Peyer's patch (tissue), 4 donors: ENCODE measurements at regions not wholly inside any gene's neighbourhood (a gene's known extent, or its start where the extent isn't known, plus 50 kb on each side); places are given as distances from the start of the nearest gene placed in this dataset.

ENCODE experiments used
- DNase-seq, 3 donors: peaks; one replicate each; pipeline ENCODE4 v3.0.0-alpha.2; 2017 to 2019
- H3K27ac ChIP-seq, 4 donors: fragments of 200-600 bp; sonication (generic); one replicate each; pipeline ENCODE4 v1.5.1; 2016 to 2019
- H3K27me3 ChIP-seq, 2 donors: fragments of 200-600 bp; sonication (generic); one replicate each; pipeline ENCODE4 v1.5.1; 2019
- H3K36me3 ChIP-seq, 3 donors: fragments of 200-600 bp; sonication (generic); one replicate each; pipeline ENCODE4 v1.5.1; 2016 to 2019
- H3K4me1 ChIP-seq, 4 donors: fragments of 200-600 bp; sonication (generic); one replicate each; pipeline ENCODE4 v1.5.1; 2016 to 2019
- H3K4me3 ChIP-seq, 4 donors: fragments of 200-600 bp; sonication (generic); 1 replicate in 3 of 4; 2 replicates in 1 of 4; pipeline ENCODE4 v1.5.1; 2016 to 2019; ENCODE audit warnings: mild to moderate bottlenecking in 1 of 4
- H3K9me3 ChIP-seq, 4 donors: fragments of 200-600 bp; sonication (generic); one replicate each; pipeline ENCODE4 v1.5.1; 2016 to 2019; ENCODE audit warnings: mild to moderate bottlenecking in 1 of 4
- POLR2A ChIP-seq, 2 donors: fragments of 450-650 bp; IDR thresholded peaks; one replicate each; pipeline ENCODE4 v1.5.1; 2017; ENCODE audit warnings: antibody characterized with exemption in 2 of 2, mild to moderate bottlenecking in 2 of 2, moderate library complexity in 2 of 2
- TF ChIP-seq, protein P1 (sequence below), 6 experiments: fragments of 450-650 bp in 4 of 6; fragments of 200-600 bp in 2 of 6; sonication (generic) in 1 of 6; IDR thresholded peaks; one replicate each; pipeline ENCODE4 v1.5.1; 2017 to 2019; ENCODE audit warnings: antibody characterized with exemption in 6 of 6, mild to moderate bottlenecking in 3 of 6, moderate library complexity in 1 of 6

DNA sequence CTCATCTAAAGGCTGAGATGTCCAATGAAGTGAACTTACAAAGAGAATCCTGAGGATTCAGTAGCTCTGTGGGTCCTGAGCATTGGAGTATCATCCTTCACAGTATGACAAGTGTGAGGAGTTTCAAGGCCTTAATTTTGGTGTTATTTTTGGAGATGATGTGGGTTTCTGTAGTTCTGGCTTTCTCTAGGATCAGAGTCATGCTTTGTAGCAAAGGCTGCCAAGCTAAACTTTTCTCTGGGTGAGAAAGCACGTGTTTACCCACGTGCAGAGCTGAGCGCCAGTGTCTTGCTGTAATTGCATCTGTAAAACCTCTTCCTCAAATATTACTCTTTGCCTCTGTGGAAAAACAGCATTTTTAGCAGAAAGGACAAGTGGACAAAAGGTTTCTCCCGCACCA lies 387.8 kb upstream of the LYPLAL1 start:
- Histone ChIP-seq H3K4me1 (no peaks in the 10 kb centered on the region), H3K27ac (no peak overlapping the region), H3K4me3 (no peak overlapping the region), H3K36me3 (no peaks in the 10 kb centered on the region), H3K27me3 (no peaks in the 10 kb centered on the region), H3K9me3 (no peaks in the 10 kb centered on the region)
- TF ChIP-seq POLR2A (IDR thresholded peaks at IDR 0.05), result no peak
- TF ChIP-seq, protein P1, sequence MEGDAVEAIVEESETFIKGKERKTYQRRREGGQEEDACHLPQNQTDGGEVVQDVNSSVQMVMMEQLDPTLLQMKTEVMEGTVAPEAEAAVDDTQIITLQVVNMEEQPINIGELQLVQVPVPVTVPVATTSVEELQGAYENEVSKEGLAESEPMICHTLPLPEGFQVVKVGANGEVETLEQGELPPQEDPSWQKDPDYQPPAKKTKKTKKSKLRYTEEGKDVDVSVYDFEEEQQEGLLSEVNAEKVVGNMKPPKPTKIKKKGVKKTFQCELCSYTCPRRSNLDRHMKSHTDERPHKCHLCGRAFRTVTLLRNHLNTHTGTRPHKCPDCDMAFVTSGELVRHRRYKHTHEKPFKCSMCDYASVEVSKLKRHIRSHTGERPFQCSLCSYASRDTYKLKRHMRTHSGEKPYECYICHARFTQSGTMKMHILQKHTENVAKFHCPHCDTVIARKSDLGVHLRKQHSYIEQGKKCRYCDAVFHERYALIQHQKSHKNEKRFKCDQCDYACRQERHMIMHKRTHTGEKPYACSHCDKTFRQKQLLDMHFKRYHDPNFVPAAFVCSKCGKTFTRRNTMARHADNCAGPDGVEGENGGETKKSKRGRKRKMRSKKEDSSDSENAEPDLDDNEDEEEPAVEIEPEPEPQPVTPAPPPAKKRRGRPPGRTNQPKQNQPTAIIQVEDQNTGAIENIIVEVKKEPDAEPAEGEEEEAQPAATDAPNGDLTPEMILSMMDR (IDR thresholded peaks at IDR 0.05), result no peak
- DNase-seq, result no peak

DNA sequence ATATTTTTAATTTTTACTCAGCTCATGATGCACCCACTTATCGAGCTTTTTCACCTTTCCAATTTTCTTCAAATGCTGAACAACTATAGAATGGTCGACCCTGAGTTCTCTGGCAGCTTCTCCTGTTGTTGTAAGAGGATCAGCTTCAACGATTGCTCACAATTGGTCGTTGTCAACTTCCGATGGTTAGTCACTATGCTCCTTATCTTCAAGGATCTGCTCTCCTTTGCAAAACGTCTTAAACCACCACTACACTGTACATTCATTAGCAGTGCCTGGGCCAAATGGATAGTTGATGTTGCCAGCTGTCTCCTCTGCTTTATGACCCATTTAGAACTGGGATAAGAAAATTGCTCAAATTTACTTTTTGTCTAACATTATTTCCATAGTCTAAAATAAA lies 385.9 kb upstream of the LYPLAL1 start:
- no peaks in the 10 kb centered on the region for H3K9me3 ChIP-seq
- TF ChIP-seq POLR2A (IDR thresholded peaks at IDR 0.05), result no peak
- TF ChIP-seq, protein P1 (IDR thresholded peaks at IDR 0.05), result no peak
- H3K27ac ChIP-seq, result no peak overlapping the region
- H3K36me3 ChIP-seq, result no peaks in the 10 kb centered on the region
- no peaks in the 10 kb centered on the region for H3K4me1 ChIP-seq
- DNase-seq, result no peak
- H3K27me3 ChIP-seq, result no peaks in the 10 kb centered on the region
- H3K4me3 ChIP-seq, result no peak overlapping the region

DNA sequence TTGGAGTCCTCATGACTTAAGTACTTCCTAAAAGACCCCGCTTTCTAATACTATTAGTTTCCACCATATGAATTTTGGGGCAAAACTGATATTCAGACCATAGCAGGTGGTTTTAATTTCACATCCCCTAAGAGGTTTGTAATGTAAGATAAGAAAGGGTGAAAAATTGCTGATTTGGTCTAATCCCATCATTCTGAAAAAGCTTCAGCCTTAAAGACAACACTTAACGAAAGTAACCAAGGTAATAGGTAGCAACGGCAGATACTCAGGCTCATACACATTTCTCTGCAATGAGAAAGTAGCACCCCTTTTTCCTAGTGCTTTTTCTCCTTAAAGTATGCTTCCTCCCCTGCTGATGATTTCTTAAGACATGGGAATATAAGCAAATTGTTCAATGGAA lies 376.9 kb upstream of the LYPLAL1 start:
- no peaks in the 10 kb centered on the region for H3K36me3 ChIP-seq
- TF ChIP-seq POLR2A (IDR thresholded peaks at IDR 0.05), result no peak
- TF ChIP-seq, protein P1 (IDR thresholded peaks at IDR 0.05), result no peak
- H3K9me3 ChIP-seq, result no peaks in the 10 kb centered on the region
- no peaks in the 10 kb centered on the region for H3K4me1 ChIP-seq
- H3K4me3 ChIP-seq, result no peak overlapping the region
- no peak for DNase-seq
- H3K27me3 ChIP-seq, result no peaks in the 10 kb centered on the region
- no peak overlapping the region for H3K27ac ChIP-seq

DNA sequence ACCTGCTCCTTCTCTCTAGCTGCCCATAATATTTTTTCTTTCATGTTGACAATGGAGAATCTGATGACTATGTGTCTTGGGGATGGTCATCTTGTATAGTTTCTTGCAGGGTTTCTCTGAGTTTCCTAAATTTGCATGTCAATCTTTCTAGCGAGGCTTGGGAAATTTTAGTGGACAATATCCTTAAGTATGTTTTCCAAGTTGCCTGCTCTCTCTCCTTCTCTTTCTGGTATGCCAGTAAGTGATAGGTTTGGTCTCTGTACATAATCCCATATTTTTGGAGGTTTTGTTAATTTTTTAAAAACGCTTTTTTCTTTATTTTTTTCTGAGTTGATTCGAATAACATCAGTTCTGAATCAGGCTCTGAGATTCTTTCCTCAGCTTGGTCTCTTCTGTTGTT lies 370.9 kb upstream of the LYPLAL1 start:
- H3K36me3 ChIP-seq, result no peaks in the 10 kb centered on the region
- TF ChIP-seq, protein P1 (IDR thresholded peaks at IDR 0.05), result no peak
- TF ChIP-seq POLR2A (IDR thresholded peaks at IDR 0.05), result no peak
- H3K4me3 ChIP-seq, result no peak overlapping the region
- DNase-seq, result no peak
- no peaks in the 10 kb centered on the region for H3K9me3 ChIP-seq
- no peaks in the 10 kb centered on the region for H3K27me3 ChIP-seq
- H3K4me1 ChIP-seq, result no peaks in the 10 kb centered on the region
- H3K27ac ChIP-seq, result no peak overlapping the region

DNA sequence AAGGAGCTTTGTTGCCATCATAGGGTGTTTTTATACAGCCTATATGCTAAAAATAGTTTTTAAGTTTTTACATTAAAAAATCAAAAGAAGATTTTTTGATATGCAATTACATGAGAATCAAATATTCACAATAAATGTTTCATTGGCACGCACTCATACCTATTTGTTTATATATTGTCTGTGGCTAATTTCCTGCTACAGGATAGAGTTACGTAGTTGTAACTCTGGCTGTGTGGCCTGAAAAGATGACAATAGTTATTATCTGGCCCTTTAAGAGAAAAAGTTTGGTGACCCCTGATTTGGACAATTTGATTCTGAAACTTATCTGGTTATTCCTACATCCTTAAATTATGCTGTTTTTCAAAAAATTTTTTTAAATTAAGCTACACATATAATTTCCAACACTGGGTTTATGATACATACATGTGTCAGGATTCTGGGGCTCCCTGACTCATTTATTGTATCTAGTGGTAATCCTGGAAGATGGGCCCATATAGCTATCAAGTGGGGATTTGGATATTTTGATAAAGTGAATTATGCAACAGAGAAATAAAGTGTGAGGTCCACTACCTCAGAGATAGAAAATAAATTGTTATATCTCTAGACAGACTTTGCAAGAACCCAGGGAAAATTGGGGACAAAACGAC lies 370.2 kb upstream of the LYPLAL1 start:
- no peaks in the 10 kb centered on the region for H3K36me3 ChIP-seq
- H3K27me3 ChIP-seq, result no peaks in the 10 kb centered on the region
- DNase-seq, result no peak
- H3K27ac ChIP-seq, result no peak overlapping the region
- no peaks in the 10 kb centered on the region for H3K4me1 ChIP-seq
- TF ChIP-seq, protein P1 (IDR thresholded peaks at IDR 0.05), result no peak
- no peak for TF ChIP-seq POLR2A (IDR thresholded peaks at IDR 0.05)
- H3K9me3 ChIP-seq, result no peaks in the 10 kb centered on the region
- H3K4me3 ChIP-seq, result no peak overlapping the region
